Mammary epithelial cell (primary cell): ENCODE measurements at regions not wholly inside any gene's neighbourhood (a gene's known extent, or its start where the extent isn't known, plus 50 kb on each side); places are given as distances from the start of the nearest gene placed in this dataset.

Experiments used
- EZH2 ChIP-seq: IDR thresholded peaks from 2 replicates; pipeline ENCODE4 v1.6.1; 2012; ENCODE audit warnings: low read length, inconsistent platforms, borderline replicate concordance
- TF ChIP-seq, protein P1 (sequence below), 2 donors: IDR thresholded peaks in 1 of 2; conservative IDR thresholded peaks in 1 of 2; 2 replicates each; pipeline ENCODE4 v1.5.1; 2011 to 2012; ENCODE audit warnings: inconsistent platforms in 2 of 2, low read length in 2 of 2, mild to moderate bottlenecking in 2 of 2, control low read depth in 1 of 2, low read depth in 1 of 2; ENCODE audit not compliant: insufficient read depth in 1 of 2; ENCODE audit errors: extremely low read depth in 1 of 2

DNA sequence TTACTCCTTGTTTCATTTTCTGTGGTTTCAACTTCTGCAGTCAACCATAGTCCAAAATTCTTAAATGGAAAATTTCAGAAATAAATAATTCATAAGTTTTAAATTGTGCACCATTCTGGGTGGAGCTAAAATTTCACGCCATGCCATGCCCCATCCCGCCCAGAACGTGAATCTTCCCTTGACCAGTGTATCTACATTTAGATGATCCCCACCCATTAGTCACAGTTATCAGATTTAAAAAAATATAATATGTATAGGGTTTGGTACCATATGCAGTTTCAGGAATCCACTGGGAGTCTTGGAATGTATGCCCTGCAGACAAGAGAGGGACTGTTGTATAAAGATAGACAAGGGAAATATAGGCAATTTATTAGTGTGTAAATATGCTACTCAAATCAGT lies 759.7 kb upstream of the ZNF608 start:
- no peak for TF ChIP-seq EZH2
- TF ChIP-seq, protein P1, sequence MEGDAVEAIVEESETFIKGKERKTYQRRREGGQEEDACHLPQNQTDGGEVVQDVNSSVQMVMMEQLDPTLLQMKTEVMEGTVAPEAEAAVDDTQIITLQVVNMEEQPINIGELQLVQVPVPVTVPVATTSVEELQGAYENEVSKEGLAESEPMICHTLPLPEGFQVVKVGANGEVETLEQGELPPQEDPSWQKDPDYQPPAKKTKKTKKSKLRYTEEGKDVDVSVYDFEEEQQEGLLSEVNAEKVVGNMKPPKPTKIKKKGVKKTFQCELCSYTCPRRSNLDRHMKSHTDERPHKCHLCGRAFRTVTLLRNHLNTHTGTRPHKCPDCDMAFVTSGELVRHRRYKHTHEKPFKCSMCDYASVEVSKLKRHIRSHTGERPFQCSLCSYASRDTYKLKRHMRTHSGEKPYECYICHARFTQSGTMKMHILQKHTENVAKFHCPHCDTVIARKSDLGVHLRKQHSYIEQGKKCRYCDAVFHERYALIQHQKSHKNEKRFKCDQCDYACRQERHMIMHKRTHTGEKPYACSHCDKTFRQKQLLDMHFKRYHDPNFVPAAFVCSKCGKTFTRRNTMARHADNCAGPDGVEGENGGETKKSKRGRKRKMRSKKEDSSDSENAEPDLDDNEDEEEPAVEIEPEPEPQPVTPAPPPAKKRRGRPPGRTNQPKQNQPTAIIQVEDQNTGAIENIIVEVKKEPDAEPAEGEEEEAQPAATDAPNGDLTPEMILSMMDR (conservative IDR thresholded peaks at IDR 0.05 in 1 of 2, IDR thresholded peaks at IDR 0.05 in 1 of 2; ENCODE audit: extremely low read depth in 1 of 2, insufficient read depth in 1 of 2, low read depth in 1 of 2, low read length in 2 of 2): no peak
